AG04449 (cell line): ENCODE measurements at regions not wholly inside any gene's neighbourhood (a gene's known extent, or its start where the extent isn't known, plus 50 kb on each side); places are given as distances from the start of the nearest gene placed in this dataset.

Experiments used
- CTCF ChIA-PET: fragments of 350-600 bp; formaldehyde crosslinking; extraction: SDS; loops from one replicate; lab custom pipeline; 2021; ENCODE audit warnings: antibody characterized with exemption; lab: Yijun Ruan, JAX
- POLR2A ChIA-PET: fragments of 400-600, 350-600 bp; formaldehyde crosslinking; extraction: SDS; loops from one replicate; lab custom pipeline; 2020; ENCODE audit warnings: antibody characterized with exemption, inconsistent platforms; lab: Yijun Ruan, JAX
- DNase-seq: peaks from one replicate; pipeline ENCODE4 v3.0.0-alpha.2; 2010; ENCODE audit warnings: low read depth, low spot score
- H3K4me3 ChIP-seq: 2 replicates; pipeline ENCODE4 v1.5.1; 2011; ENCODE audit warnings: low read depth, mild to moderate bottlenecking, control low read depth, low read length
- TF ChIP-seq, protein P1 (sequence below): IDR thresholded peaks from one replicate; pipeline ENCODE4 v1.5.1; 2011; ENCODE audit warnings: mild to moderate bottlenecking, moderate library complexity, low read length, control low read depth, inconsistent platforms; ENCODE audit not compliant: insufficient read depth; ENCODE audit errors: missing control alignments

DNA sequence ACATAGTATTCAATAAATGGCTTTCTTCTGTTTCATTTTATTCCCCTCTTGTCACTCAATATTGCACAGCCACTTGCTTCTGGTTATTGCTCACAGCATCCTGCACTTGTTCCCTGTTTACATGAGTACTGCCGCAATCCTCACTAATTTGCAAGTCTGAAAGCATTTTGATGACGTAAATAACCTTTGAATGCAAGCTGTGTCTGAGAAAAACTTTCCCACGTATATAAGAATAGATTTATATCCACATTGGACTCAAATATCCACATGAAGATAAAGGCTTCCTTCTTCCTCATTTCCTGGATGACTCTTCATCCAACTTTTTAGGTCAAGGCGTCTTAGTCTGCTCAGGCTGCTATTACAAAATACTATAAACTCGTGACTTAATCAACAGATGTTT, 88.2 kb upstream of the DAP start:
- H3K4me3 ChIP-seq: no peak overlapping the region
- TF ChIP-seq, protein P1, sequence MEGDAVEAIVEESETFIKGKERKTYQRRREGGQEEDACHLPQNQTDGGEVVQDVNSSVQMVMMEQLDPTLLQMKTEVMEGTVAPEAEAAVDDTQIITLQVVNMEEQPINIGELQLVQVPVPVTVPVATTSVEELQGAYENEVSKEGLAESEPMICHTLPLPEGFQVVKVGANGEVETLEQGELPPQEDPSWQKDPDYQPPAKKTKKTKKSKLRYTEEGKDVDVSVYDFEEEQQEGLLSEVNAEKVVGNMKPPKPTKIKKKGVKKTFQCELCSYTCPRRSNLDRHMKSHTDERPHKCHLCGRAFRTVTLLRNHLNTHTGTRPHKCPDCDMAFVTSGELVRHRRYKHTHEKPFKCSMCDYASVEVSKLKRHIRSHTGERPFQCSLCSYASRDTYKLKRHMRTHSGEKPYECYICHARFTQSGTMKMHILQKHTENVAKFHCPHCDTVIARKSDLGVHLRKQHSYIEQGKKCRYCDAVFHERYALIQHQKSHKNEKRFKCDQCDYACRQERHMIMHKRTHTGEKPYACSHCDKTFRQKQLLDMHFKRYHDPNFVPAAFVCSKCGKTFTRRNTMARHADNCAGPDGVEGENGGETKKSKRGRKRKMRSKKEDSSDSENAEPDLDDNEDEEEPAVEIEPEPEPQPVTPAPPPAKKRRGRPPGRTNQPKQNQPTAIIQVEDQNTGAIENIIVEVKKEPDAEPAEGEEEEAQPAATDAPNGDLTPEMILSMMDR: no peak
- CTCF ChIA-PET: no interaction called here
- no peak for DNase-seq
- POLR2A ChIA-PET: no interaction called here

GRCh38 chr5:10844016-10844415, 83.0 kb upstream of the DAP start:
- DNase-seq: no peak
- ChIA-PET CTCF (interaction anchor here (13.5 kb wide), 1 partner anchor 13 kb away, joined by 142 read pairs; no protein-coding TSS in a partner anchor), POLR2A (no interaction called here)
- H3K4me3 ChIP-seq: no peak overlapping the region
- TF ChIP-seq, protein P1: no peak

GRCh38 chr5:10842823-10843222, 81.8 kb upstream of the DAP start:
- CTCF ChIA-PET: interaction anchor here (13.5 kb wide), 1 partner anchor 14 kb away, joined by 142 read pairs; no protein-coding TSS in a partner anchor
- H3K4me3 ChIP-seq: no peak overlapping the region
- DNase-seq: no peak
- POLR2A ChIA-PET: no interaction called here
- TF ChIP-seq, protein P1: no peak

GRCh38 chr5:10839916-10840599, 79.0 kb upstream of the DAP start:
- H3K4me3 ChIP-seq: no peak overlapping the region
- ChIA-PET POLR2A (no interaction called here), CTCF (interaction anchor here (13.5 kb wide), 1 partner anchor 17 kb away, joined by 142 read pairs; no protein-coding TSS in a partner anchor)
- TF ChIP-seq, protein P1: no peak
- DNase-seq: no peak

DNA sequence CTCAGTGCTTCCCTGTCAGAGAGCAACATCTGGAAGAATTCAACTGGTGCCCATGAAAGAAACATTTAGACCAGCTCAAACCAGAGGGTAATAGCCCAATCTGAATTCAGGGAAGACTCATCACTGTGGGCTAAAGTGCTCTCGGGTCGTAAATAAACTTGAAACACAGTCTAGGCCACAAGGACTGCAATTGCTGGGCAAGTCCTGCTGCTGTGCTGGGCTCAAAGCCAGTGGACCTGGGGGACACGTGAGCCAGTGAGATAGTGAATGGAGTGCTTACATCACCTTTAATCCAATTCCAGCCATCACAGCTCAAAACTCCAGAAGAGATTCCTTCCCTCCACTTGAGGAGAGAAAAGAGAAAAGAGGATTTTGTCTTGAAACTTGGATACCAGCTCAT, 78.1 kb upstream of the DAP start:
- no peak overlapping the region for H3K4me3 ChIP-seq
- ChIA-PET POLR2A (interaction anchor here (0.6 kb wide), 1 partner anchor 15 kb away, joined by 3 read pairs; no protein-coding TSS in a partner anchor), CTCF (interaction anchor here (13.5 kb wide), 1 partner anchor 18 kb away, joined by 142 read pairs; no protein-coding TSS in a partner anchor)
- TF ChIP-seq, protein P1: no peak
- no peak for DNase-seq

DNA sequence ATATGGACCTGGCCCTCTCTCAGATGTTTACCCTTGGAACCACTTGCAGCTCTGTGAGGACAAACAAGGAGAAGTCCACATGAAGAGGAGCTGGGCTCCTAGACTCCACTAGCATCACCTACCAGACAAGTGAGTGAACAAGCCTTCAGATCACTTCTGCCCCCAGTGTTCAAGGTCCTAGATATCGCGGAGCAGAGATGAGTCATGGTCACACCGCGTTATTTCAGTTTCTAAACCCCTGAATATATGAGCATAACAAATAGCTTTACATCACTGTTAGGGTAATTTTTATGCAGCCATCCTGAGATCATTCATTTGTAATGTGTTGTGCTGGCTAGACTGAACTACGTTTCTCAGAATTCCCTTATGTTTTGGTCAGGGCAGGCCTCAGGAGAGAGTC, 77.0 kb upstream of the DAP start:
- TF ChIP-seq, protein P1: no peak
- DNase-seq: no peak
- ChIA-PET POLR2A (no interaction called here), CTCF (interaction anchor here (13.5 kb wide), 1 partner anchor 19 kb away, joined by 142 read pairs; no protein-coding TSS in a partner anchor)
- H3K4me3 ChIP-seq: no peak overlapping the region
